NT2/D1 (cell line): ENCODE measurements at regions not wholly inside any gene's neighbourhood (a gene's known extent, or its start where the extent isn't known, plus 50 kb on each side); places are given as distances from the start of the nearest gene placed in this dataset.

Experiments
- SUZ12 ChIP-seq: IDR thresholded peaks from 2 replicates; pipeline ENCODE4 v1.6.1; 2011; ENCODE audit not compliant: insufficient read length, insufficient read depth; ENCODE audit errors: extremely low read depth
- YY1 ChIP-seq: IDR thresholded peaks from 2 replicates; pipeline ENCODE4 v1.6.1; 2011; ENCODE audit not compliant: insufficient read length, insufficient read depth
- ZNF274 ChIP-seq: IDR thresholded peaks from 2 replicates; pipeline ENCODE4 v1.6.1; 2011; ENCODE audit warnings: mild to moderate bottlenecking, low read depth, low read length

GRCh38 chr1:240693036-240693435, 81.1 kb upstream of the GREM2 start:
- no peak for TF ChIP-seq ZNF274
- TF ChIP-seq SUZ12: no peak
- TF ChIP-seq YY1: no peak
